ENCODE measurements at regions not wholly inside any gene's neighbourhood (a gene's known extent, or its start where the extent isn't known, plus 50 kb on each side); places are given as distances from the start of the nearest gene placed in this dataset.

- no peak for DNase-seq
Measured at GRCh38 chr2:215681799-215682596, 246.1 kb upstream of the FN1 start.

DNA sequence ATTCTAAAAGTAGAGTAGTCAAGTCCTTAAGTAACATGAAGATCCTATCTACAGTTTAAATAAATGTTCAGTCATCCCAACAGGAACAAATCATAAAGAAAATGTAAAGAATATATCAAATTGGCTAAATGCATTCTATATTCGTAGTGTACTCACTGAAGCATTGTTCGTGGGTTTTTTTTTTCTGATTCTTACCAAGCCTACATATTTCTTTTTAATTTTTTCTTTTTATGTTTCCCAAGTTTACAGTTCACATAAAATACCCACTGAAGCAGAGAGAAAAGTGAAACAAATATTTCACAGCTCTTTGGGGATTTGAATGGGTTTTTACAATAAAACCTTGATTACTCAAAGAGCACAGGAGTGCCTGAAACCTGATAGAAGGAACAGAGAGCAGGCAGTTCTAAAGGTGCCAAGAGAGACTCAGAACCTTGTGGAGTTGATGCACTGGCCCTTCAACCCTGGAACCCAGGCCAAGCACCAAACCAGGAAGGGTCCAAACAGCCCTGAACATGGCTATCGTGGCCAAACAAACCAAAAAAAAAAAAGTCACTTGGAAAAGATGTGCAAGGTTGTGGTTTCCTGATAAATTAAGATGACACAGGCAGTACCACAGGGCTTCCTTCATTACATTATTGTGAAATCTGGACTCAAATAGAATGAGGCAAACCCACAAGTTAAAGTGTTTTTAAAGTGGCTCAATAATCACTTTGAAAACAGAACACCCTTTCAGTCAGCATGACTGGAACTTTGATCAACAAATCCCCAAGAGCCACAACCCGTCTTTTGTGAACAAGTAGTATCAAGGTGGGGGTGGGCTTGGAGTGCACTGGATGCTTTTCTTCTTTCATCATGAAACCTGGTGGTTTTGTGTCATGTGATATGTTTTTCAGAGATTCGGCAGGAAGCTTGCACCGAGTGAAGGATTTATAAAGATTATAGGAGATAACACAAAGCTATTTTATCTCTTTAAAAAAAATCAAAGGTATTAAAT lies 245.0 kb upstream of the FN1 start:
- no peak for DNase-seq

DNA sequence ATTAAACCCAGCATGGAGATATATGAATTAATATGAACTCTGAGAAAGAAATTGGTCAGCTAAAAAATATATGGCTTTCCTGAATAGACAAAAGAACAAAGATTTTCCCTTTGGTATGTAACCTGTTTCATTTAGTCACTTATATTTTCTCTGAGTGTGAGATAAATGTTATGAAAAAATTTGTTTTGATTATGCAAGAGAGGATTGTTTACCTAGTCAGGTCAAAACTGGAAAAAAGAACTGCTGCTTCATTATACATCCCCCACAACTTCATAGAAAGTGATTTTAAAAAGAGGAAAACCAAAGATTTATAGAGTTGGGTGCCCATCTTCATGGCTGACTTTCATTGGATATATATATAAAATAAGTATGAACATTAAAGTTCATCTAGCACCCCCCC lies 242.2 kb upstream of the FN1 start:
- no peak for DNase-seq

DNA sequence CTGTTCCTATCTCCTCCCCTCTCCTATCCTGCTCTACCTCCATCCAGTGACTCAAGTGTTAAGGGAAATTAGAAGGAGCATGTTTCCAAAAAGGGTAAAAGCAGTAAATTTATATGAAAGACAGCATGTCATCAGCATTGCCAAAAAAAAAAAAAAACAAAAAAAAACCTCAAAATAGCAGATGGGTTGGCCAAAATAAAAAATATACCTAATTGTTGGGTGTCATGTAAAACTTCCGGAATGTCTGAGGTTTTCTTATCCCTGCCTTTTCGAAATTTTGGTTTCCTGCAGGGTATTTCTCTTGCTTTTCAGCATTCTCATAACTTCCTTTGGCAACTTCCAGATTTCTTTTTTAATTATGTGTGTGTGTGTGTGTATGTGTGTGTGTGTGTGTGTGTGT lies 241.6 kb upstream of the FN1 start:
- no peak for DNase-seq

DNA sequence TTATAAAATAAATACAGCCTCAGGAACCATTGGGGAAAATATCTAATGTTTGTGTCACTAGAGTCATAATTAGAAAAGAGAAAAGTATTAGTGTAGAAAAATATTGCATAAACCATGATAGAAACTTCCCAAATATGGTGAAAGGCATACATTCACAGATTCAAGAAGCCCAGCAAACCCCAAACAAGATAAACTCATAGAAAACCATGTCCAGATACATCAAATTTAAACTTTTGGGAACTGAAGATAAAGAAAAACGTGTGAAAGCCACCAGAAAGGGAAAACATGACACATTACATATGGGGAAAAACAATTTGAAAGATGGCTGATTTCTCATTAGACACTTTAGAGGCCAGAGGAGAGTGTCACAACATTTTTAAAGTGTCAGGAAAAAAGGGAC lies 236.5 kb upstream of the FN1 start:
- DNase-seq, result no peak

DNA sequence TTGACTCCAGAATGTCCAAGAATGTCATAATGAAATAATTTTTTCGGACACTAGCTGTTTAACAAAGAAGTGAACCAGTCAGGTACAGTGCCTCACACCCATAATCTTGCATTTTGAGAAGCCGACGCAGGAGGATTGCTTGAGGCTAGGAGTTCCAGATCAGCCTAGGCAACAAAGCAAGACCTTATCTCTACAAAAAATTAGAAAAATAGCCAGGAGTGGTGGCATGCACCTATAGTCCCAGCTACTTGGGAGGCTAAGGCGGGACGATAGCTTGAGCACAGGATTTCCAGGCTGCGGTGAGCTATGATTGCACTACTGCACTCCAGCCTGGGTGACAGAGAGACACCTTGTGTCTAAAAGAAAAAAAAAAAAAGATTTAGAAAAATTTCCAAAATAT lies 235.8 kb upstream of the FN1 start:
- no peak for DNase-seq

DNA sequence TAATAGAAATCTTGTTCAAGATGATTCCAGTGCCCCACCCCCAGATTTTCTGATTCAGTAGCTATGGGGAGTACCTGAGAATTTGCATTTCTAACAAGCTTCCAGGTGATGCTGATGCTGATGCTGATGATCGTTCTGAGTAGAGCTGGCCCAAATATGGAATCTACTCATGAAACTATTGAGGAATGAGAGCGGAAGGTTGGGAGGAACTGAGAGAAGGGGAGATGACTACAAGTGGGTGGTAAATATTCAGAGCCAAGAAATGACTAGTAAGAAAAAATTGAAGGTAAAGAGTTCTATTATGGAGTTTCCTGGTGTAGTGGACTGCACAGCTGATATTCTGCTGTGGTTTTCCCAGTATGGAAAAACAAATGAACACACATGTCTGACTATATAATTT lies 235.4 kb upstream of the FN1 start:
- DNase-seq, result no peak

- DNase-seq, result no peak
Measured at GRCh38 chr2:215670396-215670795, 234.5 kb upstream of the FN1 start.

GRCh38 chr2:215668378-215668775 lies 232.5 kb upstream of the FN1 start:
- no peak for DNase-seq

GRCh38 chr2:215667585-215668377 lies 231.9 kb upstream of the FN1 start:
- no peak for DNase-seq

- DNase-seq, result no peak
Measured at GRCh38 chr2:215664847-215665525, 229.1 kb upstream of the FN1 start.

GRCh38 chr2:215662715-215663114 lies 226.8 kb upstream of the FN1 start:
- DNase-seq, result no peak

DNA sequence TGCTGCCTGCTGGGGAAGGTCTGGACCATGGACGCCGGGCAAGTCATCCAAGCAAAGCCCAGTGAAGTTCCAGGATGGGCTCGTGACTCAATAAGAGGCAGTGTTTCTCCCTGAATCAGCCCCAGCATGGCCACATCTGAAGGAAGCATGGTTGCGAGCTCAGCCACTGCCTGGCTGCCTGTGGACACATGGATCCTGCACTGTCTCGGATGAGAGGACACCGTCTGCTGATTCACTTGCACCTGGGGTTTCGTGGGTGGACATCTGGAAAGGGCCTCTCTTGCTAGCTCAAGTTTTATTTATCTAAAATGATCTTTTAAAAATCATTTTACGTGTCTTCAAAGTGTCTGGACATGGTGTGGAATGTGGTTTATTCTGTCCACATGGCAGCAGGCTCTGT lies 224.8 kb upstream of the FN1 start:
- DNase-seq, result no peak

DNA sequence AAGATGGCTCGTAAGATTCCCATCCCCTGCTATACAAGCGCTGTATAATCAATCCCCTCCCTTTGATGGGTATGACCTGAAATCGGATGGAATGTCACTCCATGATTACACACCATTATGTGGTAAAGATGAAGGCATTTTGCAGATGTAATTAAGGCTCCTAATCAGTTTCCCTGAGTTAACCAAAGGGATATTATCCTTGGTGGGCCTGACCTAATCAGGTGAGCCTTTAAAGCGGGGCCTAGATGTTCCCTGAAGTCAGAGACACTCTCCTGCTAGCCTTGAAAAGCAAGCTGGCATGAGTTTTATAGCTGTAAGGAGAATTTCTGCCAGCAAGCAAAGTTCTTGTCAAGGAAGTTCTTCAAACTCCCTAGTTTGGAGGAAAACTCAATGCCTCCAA lies 223.8 kb upstream of the FN1 start:
- no peak for DNase-seq

DNA sequence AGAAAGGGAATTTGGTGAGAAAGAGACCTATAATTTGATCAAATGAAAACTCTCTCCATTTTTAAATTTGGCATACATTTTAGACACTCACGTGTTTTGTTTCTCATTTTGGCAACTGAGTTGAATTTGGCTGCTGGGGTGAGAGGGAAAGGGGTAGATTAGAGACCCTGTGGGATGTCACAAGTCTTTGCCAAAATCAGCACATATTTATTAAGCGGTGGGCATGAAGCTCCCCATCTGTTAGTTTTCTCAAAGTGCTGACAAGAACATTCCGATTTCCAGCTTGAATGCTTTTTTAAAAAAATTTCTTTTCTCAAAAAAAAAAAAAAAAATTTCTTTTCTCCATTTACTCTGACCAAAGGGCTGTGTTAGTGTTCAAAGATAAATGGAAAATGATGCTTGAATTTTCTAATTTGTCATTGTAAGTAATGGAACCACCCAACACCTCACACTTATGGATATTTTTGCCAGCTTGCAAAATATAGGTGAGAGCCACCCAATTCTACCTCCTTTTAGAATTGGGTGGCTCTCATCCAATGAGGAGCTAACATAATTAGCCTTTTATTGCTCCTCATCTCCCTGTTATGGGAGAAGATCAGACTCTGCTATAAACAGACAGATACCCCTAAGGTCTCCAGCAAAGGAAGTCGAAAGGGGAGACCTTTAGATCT lies 222.9 kb upstream of the FN1 start:
- DNase-seq, result no peak

DNA sequence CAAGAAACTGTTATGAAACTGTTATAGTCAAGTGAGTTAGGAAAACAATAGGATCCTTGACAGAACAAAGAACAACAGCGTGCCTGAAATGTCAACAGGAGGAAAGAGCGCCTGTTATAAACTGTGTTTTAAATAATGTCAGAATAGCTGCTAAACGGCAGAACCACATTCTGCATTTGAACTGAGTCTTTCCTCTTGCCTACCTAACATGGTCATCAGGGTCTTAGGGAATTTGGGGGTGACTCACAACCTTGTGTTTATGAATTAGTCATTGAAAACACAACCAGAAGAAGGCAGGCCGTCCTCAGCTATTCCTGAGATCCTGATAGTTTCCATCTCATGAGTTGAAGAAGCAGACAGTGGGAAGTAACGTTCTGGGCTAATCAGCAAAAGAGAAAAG lies 222.0 kb upstream of the FN1 start:
- no peak for DNase-seq

GRCh38 chr2:215654148-215654819 lies 218.4 kb upstream of the FN1 start:
- DNase-seq, result no peak

DNA sequence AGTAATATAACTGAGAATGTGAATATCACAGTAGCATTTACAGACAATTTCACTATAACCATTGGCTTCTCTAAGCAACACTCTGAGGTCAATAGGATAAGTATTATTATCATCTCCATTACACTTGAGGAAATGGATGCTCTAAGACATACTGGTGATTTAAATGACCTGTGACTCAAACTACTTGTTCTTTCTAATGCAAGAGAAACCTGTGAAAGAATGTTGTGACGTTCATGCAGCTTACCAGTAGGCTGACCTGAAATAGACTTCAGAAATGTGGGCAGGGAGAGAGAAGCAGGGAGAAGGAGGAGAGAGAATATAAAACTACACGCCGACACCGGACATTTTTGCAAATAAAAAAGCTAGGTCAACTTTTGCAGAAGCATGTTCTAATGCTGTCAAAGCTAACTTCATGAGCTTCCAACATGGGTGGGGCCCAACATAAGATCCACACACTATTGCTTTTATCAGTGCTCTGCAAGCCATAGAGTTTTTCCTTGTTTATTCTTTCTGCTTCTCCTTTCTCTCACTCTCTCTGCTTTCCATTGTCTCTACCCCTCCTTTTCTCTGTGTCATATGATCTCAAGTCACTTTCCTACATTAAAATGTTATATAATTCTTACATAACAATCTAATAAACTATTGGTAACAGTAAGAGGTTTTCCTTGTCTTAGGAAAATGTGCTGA lies 217.6 kb upstream of the FN1 start:
- DNase-seq, result no peak

- no peak for DNase-seq
Measured at GRCh38 chr2:215652388-215652787, 216.5 kb upstream of the FN1 start.

- DNase-seq, result no peak
Measured at GRCh38 chr2:215651412-215651811, 215.5 kb upstream of the FN1 start.

Measured in SHP77 (cell line).